GM19328 (cell line): ENCODE measurements at regions not wholly inside any gene's neighbourhood (a gene's known extent, or its start where the extent isn't known, plus 50 kb on each side); places are given as distances from the start of the nearest gene placed in this dataset.
"Not testable (repeated sequence)": the region's sequence is repeated elsewhere in the genome, so short reads cannot be mapped to it uniquely, and the experiment has no call there.

Experiments used
- ATAC-seq: cut with Tn5 transposase; IDR thresholded peaks from one replicate; pipeline ENCODE4 v1.9.1; 2021; ENCODE audit warnings: mild to moderate bottlenecking, moderate library complexity; ENCODE audit not compliant: unreplicated experiment

- not testable (repeated sequence) for ATAC-seq
These were observed 200.3 kb upstream of the FKBP1C start for GRCh38 chr6:63010962-63011361.

GRCh38 chr6:63014290-63014689 lies 197.0 kb upstream of the FKBP1C start:
- no peak for ATAC-seq

- ATAC-seq = no peak
These were observed 188.6 kb upstream of the FKBP1C start for GRCh38 chr6:63022631-63023030.

- no peak for ATAC-seq
These were observed 187.5 kb upstream of the FKBP1C start for GRCh38 chr6:63023726-63024125.

GRCh38 chr6:63049216-63049615 lies 162.1 kb upstream of the FKBP1C start:
- no peak for ATAC-seq

GRCh38 chr6:63053206-63053605 lies 158.1 kb upstream of the FKBP1C start:
- ATAC-seq = not testable (repeated sequence)

- no peak for ATAC-seq
These were observed 152.7 kb upstream of the FKBP1C start for GRCh38 chr6:63058601-63059000.

GRCh38 chr6:63063631-63064271 lies 147.5 kb upstream of the FKBP1C start:
- ATAC-seq = no peak

GRCh38 chr6:63066055-63066704 lies 145.1 kb upstream of the FKBP1C start:
- peak; percentile 75 for ATAC-seq

GRCh38 chr6:63094947-63095346 lies 116.3 kb upstream of the FKBP1C start:
- no peak for ATAC-seq

- peak; percentile 42 for ATAC-seq
These were observed 114.0 kb upstream of the FKBP1C start for GRCh38 chr6:63097222-63097621.

GRCh38 chr6:63098789-63099188 lies 112.5 kb upstream of the FKBP1C start:
- no peak for ATAC-seq

GRCh38 chr6:63099772-63100459 lies 111.4 kb upstream of the FKBP1C start:
- no peak for ATAC-seq

- ATAC-seq = no peak
These were observed 96.6 kb upstream of the FKBP1C start for GRCh38 chr6:63114610-63115211.

GRCh38 chr6:63121166-63121565 lies 90.1 kb upstream of the FKBP1C start:
- no peak for ATAC-seq

- no peak for ATAC-seq
These were observed 71.2 kb upstream of the FKBP1C start for GRCh38 chr6:63140114-63140513.

GRCh38 chr6:63140692-63141318 lies 70.5 kb upstream of the FKBP1C start:
- ATAC-seq = no peak

GRCh38 chr6:63149730-63150129 lies 61.5 kb upstream of the FKBP1C start:
- no peak for ATAC-seq

- ATAC-seq = no peak
These were observed 56.7 kb upstream of the FKBP1C start for GRCh38 chr6:63154535-63154934.
